Muscle layer of colon (tissue), 2 donors: ENCODE measurements at regions not wholly inside any gene's neighbourhood (a gene's known extent, or its start where the extent isn't known, plus 50 kb on each side); places are given as distances from the start of the nearest gene placed in this dataset.

Experiments used
- H3K27ac ChIP-seq: one replicate; pipeline ENCODE4 v1.7.0; 2013; ENCODE audit warnings: low read depth, mild to moderate bottlenecking, low read length, moderate library complexity
- H3K27me3 ChIP-seq, 2 donors: one replicate each; pipeline ENCODE4 v1.7.0; 2013; ENCODE audit warnings: low read length in 2 of 2, mild to moderate bottlenecking in 2 of 2; ENCODE audit not compliant: insufficient read depth in 2 of 2, control insufficient read depth in 1 of 2
- H3K36me3 ChIP-seq: one replicate; pipeline ENCODE4 v1.7.0; 2013; ENCODE audit warnings: mild to moderate bottlenecking, low read length; ENCODE audit not compliant: insufficient read depth
- H3K4me1 ChIP-seq: one replicate; pipeline ENCODE4 v1.7.0; 2013; ENCODE audit warnings: mild to moderate bottlenecking, low read length; ENCODE audit not compliant: insufficient read depth
- H3K4me3 ChIP-seq, 2 donors: one replicate each; pipeline ENCODE4 v1.7.0; 2013; ENCODE audit warnings: low read length in 2 of 2, low read depth in 1 of 2, mild to moderate bottlenecking in 1 of 2, moderate library complexity in 1 of 2
- H3K9ac ChIP-seq: one replicate; pipeline ENCODE4 v1.7.0; 2013; ENCODE audit warnings: low read length
- H3K9me3 ChIP-seq: one replicate; pipeline ENCODE4 v1.7.0; 2013; ENCODE audit warnings: mild to moderate bottlenecking, low read length
- donor health status: abdominal sarcoma.
- donor health status: Adenocarcinoma of cecum.

DNA sequence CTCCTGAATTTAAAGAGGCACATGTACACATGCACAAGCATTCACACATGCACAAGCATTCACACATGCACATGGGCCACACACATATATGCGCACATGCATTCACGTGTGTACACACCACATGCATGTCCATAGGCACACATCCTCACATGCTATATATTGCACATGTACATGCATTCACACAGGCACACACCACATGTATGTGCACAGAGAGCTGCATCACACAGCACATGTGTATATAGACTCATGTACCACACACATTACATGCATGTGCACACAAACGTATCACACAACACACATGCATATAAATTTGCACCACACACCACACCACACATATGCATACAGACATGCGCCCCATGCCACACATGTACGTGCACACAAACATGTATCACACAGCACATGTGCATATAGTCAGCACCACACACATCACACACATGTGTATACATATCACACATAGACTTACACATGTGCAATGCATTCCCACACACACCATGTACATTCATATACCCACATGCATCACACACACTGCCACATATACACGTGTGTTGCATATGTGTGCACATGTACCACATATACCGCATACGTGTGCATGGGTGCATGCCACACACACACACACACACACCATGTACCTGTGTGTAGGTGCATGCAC lies 54.6 kb upstream of the COL18A1 start:
- peak overlapping the region in 1 of 2 donors; percentile 14 for H3K4me3 ChIP-seq
- no peaks in the 10 kb centered on the region for H3K36me3 ChIP-seq
- no peaks in the 10 kb centered on the region for H3K27me3 ChIP-seq
- H3K4me1 ChIP-seq = peaks cover 21% of the 10 kb centered on the region
- no peaks in the 10 kb centered on the region for H3K9me3 ChIP-seq
- H3K27ac ChIP-seq = peak overlapping the region; percentile 4
- no peak overlapping the region for H3K9ac ChIP-seq

DNA sequence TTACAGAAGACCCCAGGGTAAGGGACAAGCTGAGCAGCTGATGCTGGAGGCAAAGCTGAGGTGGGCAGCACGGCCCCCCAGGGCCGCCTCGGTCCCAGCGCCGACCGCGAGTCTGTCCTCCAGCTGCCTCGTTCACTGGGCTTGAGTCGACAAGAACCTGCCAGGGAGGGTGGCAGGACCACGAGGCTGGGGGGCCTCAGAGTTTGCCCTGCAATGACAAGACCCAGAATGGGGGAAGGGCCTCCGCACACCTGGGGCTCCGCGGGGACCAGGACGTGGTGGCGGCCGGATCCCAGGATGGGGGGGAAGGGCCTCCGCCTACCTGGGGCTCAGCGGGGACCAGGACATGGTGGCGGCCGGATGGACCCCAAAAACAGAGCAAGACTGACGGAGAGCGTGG lies 53.9 kb upstream of the COL18A1 start:
- no peaks in the 10 kb centered on the region for H3K36me3 ChIP-seq
- no peaks in the 10 kb centered on the region for H3K27me3 ChIP-seq
- peaks cover 21% of the 10 kb centered on the region for H3K4me1 ChIP-seq
- no peak overlapping the region for H3K9ac ChIP-seq
- peak overlapping the region; percentile 4 for H3K27ac ChIP-seq
- H3K9me3 ChIP-seq = no peaks in the 10 kb centered on the region
- no peak overlapping the region for H3K4me3 ChIP-seq

DNA sequence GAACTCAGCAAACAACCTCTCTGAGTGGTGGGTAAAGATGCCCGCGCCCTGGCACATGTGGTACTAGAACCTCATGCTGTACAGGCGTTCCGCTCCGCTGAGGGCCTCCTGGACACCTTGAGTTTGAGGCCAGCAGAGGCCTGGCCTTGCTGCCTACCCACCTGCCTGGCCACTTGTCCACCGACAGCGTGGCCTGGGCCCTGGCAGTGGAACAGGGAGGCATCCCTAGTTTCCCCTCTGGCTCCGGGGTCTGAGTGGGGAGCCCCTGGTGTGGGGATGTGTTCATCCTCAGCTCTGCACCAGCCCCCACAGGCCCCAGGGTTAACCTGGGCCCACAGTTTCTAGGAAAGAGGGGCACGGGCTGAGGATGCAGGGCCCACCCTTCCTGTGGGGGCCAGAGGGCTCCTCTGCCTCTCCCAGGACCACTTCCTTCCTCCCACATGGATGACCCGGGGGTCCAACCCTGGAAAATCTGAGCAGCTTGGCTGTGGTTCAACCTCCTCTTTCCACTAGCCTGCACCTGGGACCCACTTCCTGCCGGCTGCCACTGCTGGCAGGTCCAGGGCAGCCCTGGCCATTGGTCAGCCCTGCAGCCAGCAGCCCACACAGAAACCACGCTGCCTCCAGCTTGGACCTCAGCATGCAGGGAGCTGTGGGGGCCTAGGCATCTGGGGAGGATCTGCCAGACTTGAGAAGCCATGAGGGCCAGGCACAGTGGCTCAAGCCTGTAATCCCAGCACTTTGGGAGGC lies 53.3 kb upstream of the COL18A1 start:
- H3K27ac ChIP-seq = no peak overlapping the region
- H3K9me3 ChIP-seq = no peaks in the 10 kb centered on the region
- H3K36me3 ChIP-seq = no peaks in the 10 kb centered on the region
- H3K27me3 ChIP-seq = no peaks in the 10 kb centered on the region
- H3K9ac ChIP-seq = no peak overlapping the region
- peaks cover 24% of the 10 kb centered on the region for H3K4me1 ChIP-seq
- H3K4me3 ChIP-seq = no peak overlapping the region

DNA sequence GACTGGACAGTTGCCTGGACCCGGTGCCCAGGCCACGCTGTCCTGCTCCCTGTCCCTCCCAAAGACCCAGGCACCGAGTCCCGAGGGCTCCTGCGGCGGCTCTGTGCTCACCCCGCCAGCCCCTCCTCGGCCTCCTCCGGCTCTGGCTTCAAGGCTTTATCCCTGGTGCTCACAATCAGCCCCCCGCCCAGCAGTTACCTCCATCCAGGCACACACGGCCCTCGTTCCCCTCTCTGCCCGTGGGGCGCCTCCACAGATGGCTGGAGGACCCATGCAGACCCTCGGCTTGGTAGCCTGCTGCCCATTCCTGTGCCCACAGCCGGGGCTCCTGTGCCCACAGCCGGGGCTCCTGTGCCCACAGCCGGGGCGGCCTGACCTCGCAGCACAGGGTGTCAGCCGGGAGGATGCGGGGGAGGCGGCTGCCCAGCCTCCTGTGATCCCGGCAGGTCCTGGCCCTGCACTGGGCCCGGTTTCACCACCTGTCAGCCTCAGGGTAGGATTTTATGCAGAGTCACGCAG lies 52.3 kb upstream of the COL18A1 start:
- H3K4me3 ChIP-seq = no peak overlapping the region
- H3K9ac ChIP-seq = no peak overlapping the region
- H3K27me3 ChIP-seq = no peaks in the 10 kb centered on the region
- no peak overlapping the region for H3K27ac ChIP-seq
- peaks cover 29% of the 10 kb centered on the region for H3K4me1 ChIP-seq
- no peaks in the 10 kb centered on the region for H3K9me3 ChIP-seq
- H3K36me3 ChIP-seq = no peaks in the 10 kb centered on the region

DNA sequence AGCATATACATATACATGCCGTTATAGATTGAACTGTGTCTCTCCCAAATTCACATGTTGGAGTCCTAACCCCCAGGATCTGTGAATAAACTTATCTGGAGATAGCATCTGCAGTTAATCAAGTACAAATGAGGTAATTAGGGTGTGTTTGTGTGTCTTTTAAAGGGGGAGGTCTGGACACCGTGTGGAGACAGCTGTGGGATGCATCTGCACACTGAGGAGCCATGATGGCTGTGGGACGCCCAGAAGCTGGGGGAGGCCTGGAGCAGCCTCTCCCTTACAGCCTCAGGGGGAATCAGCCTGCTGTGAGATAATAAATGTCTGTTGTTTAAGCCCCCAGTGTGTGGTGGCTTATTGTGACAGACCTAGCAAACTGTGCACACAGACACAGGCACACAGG lies 51.8 kb upstream of the COL18A1 start:
- no peaks in the 10 kb centered on the region for H3K9me3 ChIP-seq
- H3K36me3 ChIP-seq = no peaks in the 10 kb centered on the region
- no peak overlapping the region for H3K9ac ChIP-seq
- H3K27me3 ChIP-seq = no peaks in the 10 kb centered on the region
- no peak overlapping the region for H3K27ac ChIP-seq
- no peak overlapping the region for H3K4me3 ChIP-seq
- peaks cover 29% of the 10 kb centered on the region for H3K4me1 ChIP-seq

DNA sequence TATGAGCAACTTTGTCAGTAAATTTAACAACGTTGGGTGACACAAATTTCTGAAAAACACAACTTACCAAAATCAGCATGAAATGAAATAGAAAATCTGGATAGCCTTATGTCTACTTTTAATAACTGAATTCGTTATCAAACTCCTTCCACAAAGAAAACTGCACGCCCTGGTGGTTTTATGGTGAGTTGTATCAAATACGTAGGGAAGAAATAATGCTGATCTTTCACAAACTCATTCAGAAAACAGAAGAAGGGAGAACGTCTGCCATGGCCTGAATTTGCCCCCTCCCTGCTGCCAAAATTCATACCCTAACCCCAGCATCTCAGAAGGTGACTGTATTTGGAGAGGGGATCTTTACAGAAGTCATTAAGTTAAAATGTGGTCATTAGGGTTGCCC lies 50.0 kb upstream of the COL18A1 start:
- Histone ChIP-seq H3K4me3 (no peak overlapping the region), H3K9ac (no peak overlapping the region), H3K9me3 (no peaks in the 10 kb centered on the region), H3K27me3 (no peaks in the 10 kb centered on the region), H3K36me3 (no peaks in the 10 kb centered on the region), H3K4me1 (peaks cover 15% of the 10 kb centered on the region), H3K27ac (no peak overlapping the region)
